ENCODE measurements at regions not wholly inside any gene's neighbourhood (a gene's known extent, or its start where the extent isn't known, plus 50 kb on each side); places are given as distances from the start of the nearest gene placed in this dataset.

GRCh38 chr5:108641596-108641995 lies 106.1 kb upstream of the FER start:
- TF ChIP-seq SPI1 (IDR thresholded peaks at IDR 0.05; ENCODE audit: borderline replicate concordance, insufficient read depth, low read depth, low read length) (no peak), POLR2A (IDR thresholded peaks at IDR 0.05; ENCODE audit: low read depth, low read length) (no peak), EZH2 (IDR thresholded peaks at IDR 0.05; ENCODE audit: borderline replicate concordance, control insufficient read depth, low read depth, low read length) (no peak), SIN3A (IDR thresholded peaks at IDR 0.05; ENCODE audit: low read depth, low read length) (no peak), FOXM1 (IDR thresholded peaks at IDR 0.05; ENCODE audit: low read depth, low read length) (no peak), PKNOX1 (IDR thresholded peaks at IDR 0.05) (no peak), LARP7 (IDR thresholded peaks at IDR 0.05) (no peak), CTCF (IDR thresholded peaks at IDR 0.05 in 2 of 3, conservative IDR thresholded peaks at IDR 0.05 in 1 of 3; ENCODE audit: control insufficient read depth in 2 of 3, extremely low read depth in 1 of 3, insufficient read depth in 1 of 3, low read depth in 3 of 3, low read length in 3 of 3) (no peak), TCF7 (IDR thresholded peaks at IDR 0.05; ENCODE audit: borderline replicate concordance) (no peak)

Data from GM12878 (cell line).